ENCODE measurements at regions not wholly inside any gene's neighbourhood (a gene's known extent, or its start where the extent isn't known, plus 50 kb on each side); places are given as distances from the start of the nearest gene placed in this dataset.

GRCh38 chr12:76247992-76248391 lies 100.2 kb downstream of the BBS10 start:
- no peak for TF ChIP-seq CTCF (IDR thresholded peaks at IDR 0.05)
- Histone ChIP-seq H3K4me1 (no peaks in the 10 kb centered on the region), H3K4me3 (no peak overlapping the region), H3K27ac (no peak overlapping the region), H3K9me3 (no peaks in the 10 kb centered on the region), H3K36me3 (no peaks in the 10 kb centered on the region), H3K27me3 (ENCODE audit: low read depth) (no peaks in the 10 kb centered on the region)
- ATAC-seq (no peak), DNase-seq (no peak)
- intact Hi-C loops (cut with DNase I): no loop called here

- Histone ChIP-seq H3K9me3 (no peaks in the 10 kb centered on the region), H3K4me1 (no peaks in the 10 kb centered on the region), H3K27me3 (ENCODE audit: low read depth) (no peaks in the 10 kb centered on the region), H3K4me3 (no peak overlapping the region), H3K27ac (no peak overlapping the region), H3K36me3 (no peaks in the 10 kb centered on the region)
- TF ChIP-seq CTCF (IDR thresholded peaks at IDR 0.05): no peak
- intact Hi-C loops (cut with DNase I): no loop called here
- DNase-seq (no peak), ATAC-seq (no peak)
Measured at GRCh38 chr12:76247026-76247646, 101.1 kb downstream of the BBS10 start.

GRCh38 chr12:76246611-76247010 lies 101.6 kb downstream of the BBS10 start:
- H3K4me3 ChIP-seq: no peak overlapping the region
- no peaks in the 10 kb centered on the region for H3K36me3 ChIP-seq
- DNase-seq (no peak), ATAC-seq (no peak)
- no peak overlapping the region for H3K27ac ChIP-seq
- no peaks in the 10 kb centered on the region for H3K27me3 ChIP-seq (ENCODE audit: low read depth)
- intact Hi-C loops (cut with DNase I): no loop called here
- H3K4me1 ChIP-seq: no peaks in the 10 kb centered on the region
- H3K9me3 ChIP-seq: no peaks in the 10 kb centered on the region
- no peak for TF ChIP-seq CTCF (IDR thresholded peaks at IDR 0.05)

- TF ChIP-seq CTCF (IDR thresholded peaks at IDR 0.05): no peak
- Histone ChIP-seq H3K27ac (no peak overlapping the region), H3K4me3 (no peak overlapping the region), H3K9me3 (no peaks in the 10 kb centered on the region), H3K4me1 (no peaks in the 10 kb centered on the region), H3K27me3 (ENCODE audit: low read depth) (no peaks in the 10 kb centered on the region), H3K36me3 (no peaks in the 10 kb centered on the region)
- intact Hi-C loops (cut with DNase I): no loop called here
- DNase-seq (no peak), ATAC-seq (no peak)
Measured at GRCh38 chr12:76244300-76244699, 103.9 kb downstream of the BBS10 start.

GRCh38 chr12:76242813-76243550 lies 105.2 kb downstream of the BBS10 start:
- DNase-seq (no peak), ATAC-seq (no peak)
- no peak overlapping the region for H3K27ac ChIP-seq
- intact Hi-C loops (cut with DNase I): no loop called here
- H3K36me3 ChIP-seq: no peaks in the 10 kb centered on the region
- H3K9me3 ChIP-seq: no peaks in the 10 kb centered on the region
- H3K4me1 ChIP-seq: no peaks in the 10 kb centered on the region
- no peaks in the 10 kb centered on the region for H3K27me3 ChIP-seq (ENCODE audit: low read depth)
- H3K4me3 ChIP-seq: no peak overlapping the region
- TF ChIP-seq CTCF (IDR thresholded peaks at IDR 0.05): no peak
